GM12878 (cell line): ENCODE measurements at regions not wholly inside any gene's neighbourhood (a gene's known extent, or its start where the extent isn't known, plus 50 kb on each side); places are given as distances from the start of the nearest gene placed in this dataset.

Source experiments
- ATAC-seq: fragments of 200-7000 bp; cut with Tn5 transposase; 3 replicates; pipeline ENCODE4 v1.9.1; 2020; ENCODE audit warnings: mild to moderate bottlenecking, moderate library complexity
- BruUV-seq: library from RNA; stranded (reverse); fragments of 400-500 nt; replicated peaks from 2 replicates; lab custom pipeline; 2021; lab: Mats Ljungman, UMichigan
- CTCF ChIA-PET: fragments of 300-600 bp; sonication (Branson Sonifier 250); formaldehyde crosslinking; extraction: SDS; loops from one replicate; lab custom pipeline; 2021; ENCODE audit warnings: inconsistent platforms; lab: Yijun Ruan, JAX
- POLR2A ChIA-PET: fragments of 350-600 bp; formaldehyde crosslinking; extraction: SDS; loops from one replicate; lab custom pipeline; 2021; ENCODE audit warnings: inconsistent platforms; lab: Charles Lee
- RAD21 ChIA-PET: fragments of 300-600 bp; sonication (Branson Sonifier 250); formaldehyde crosslinking; loops from one replicate; lab custom pipeline; 2023; ENCODE audit warnings: antibody characterized with exemption; ENCODE audit not compliant: unreplicated experiment; lab: Charles Lee
- SMC1A ChIA-PET: fragments of 300-600 bp; sonication (Branson Sonifier 250); formaldehyde crosslinking; loops from one replicate; lab custom pipeline; 2023; ENCODE audit not compliant: unreplicated experiment, uncharacterized antibody; lab: Charles Lee
- DNase-seq: peaks from one replicate; pipeline ENCODE4 v3.0.0-alpha.2; 2011; ENCODE audit warnings: low read depth, low spot score
- FAIRE-seq: peaks from 3 replicates; lab custom pipeline; 2011; peaks lifted over from hg19 to GRCh38; lab: Jason Lieb, UNC
- H2AFZ ChIP-seq: 2 replicates; pipeline ENCODE4 v1.6.0; 2011; ENCODE audit warnings: low read depth, low read length, control low read depth; ENCODE audit not compliant: control insufficient read depth
- H3K27ac ChIP-seq: 2 replicates; pipeline ENCODE4 v1.5.1; 2011; ENCODE audit warnings: control low read depth; ENCODE audit not compliant: control insufficient read depth, insufficient read depth
- H3K27me3 ChIP-seq, 2 experiments: replicated peaks in 1 of 2; 2 replicates each; pipeline versions ENCODE4 v1.6.0 to v1.6.1; 2011; ENCODE audit warnings: low read length in 1 of 2; ENCODE audit not compliant: control insufficient read depth in 2 of 2, insufficient read depth in 2 of 2
- H3K36me3 ChIP-seq, 2 experiments: 2 replicates each; pipeline ENCODE4 v1.5.1; 2011; ENCODE audit warnings: low read length in 1 of 2; ENCODE audit not compliant: control insufficient read depth in 2 of 2, insufficient read depth in 2 of 2
- H3K4me1 ChIP-seq: 2 replicates; pipeline ENCODE4 v1.6.1; 2011; ENCODE audit warnings: mild to moderate bottlenecking, low read length, moderate library complexity, mixed read lengths; ENCODE audit not compliant: control insufficient read depth, insufficient read depth
- H3K4me2 ChIP-seq: 2 replicates; pipeline ENCODE4 v1.6.0; 2011; ENCODE audit warnings: control low read depth; ENCODE audit not compliant: control insufficient read depth, insufficient read depth
- H3K4me3 ChIP-seq: fragments of 200-600 bp; sonication (generic); 2 replicates; pipeline ENCODE4 v1.5.1; 2016
- H3K79me2 ChIP-seq: 2 replicates; pipeline ENCODE4 v1.6.0; 2011; ENCODE audit warnings: low read length; ENCODE audit not compliant: control insufficient read depth, insufficient read depth
- H3K9ac ChIP-seq: 2 replicates; pipeline ENCODE4 v1.8.0; 2011; ENCODE audit warnings: low read length, control low read depth, mixed read lengths; ENCODE audit not compliant: control insufficient read depth, insufficient read depth
- H3K9me3 ChIP-seq: replicated peaks from 3 replicates; pipeline ENCODE4 v1.5.1; 2011; ENCODE audit warnings: mild to moderate bottlenecking, low read length; ENCODE audit not compliant: control insufficient read depth, insufficient read depth
- H4K20me1 ChIP-seq: 2 replicates; pipeline ENCODE4 v1.6.0; 2011; ENCODE audit not compliant: control insufficient read depth, insufficient read depth
- MTA3 ChIP-seq: IDR thresholded peaks from 2 replicates; pipeline ENCODE4 v1.6.1; 2012; ENCODE audit warnings: low read length, inconsistent platforms, borderline replicate concordance
- PRDM15 ChIP-seq: fragments of 450-650 bp; formaldehyde crosslinking; IDR thresholded peaks from 2 replicates; pipeline ENCODE4 v1.4.0; 2020; ENCODE audit warnings: mild to moderate bottlenecking, moderate library complexity
- RELB ChIP-seq: fragments of 450-650 bp; IDR thresholded peaks from 2 replicates; pipeline ENCODE4 v1.6.1; 2017; ENCODE audit warnings: low read depth, mild to moderate bottlenecking, moderate library complexity
- SP1 ChIP-seq: IDR thresholded peaks from one replicate; pipeline ENCODE4 v1.6.1; 2011; ENCODE audit warnings: low read depth, low read length
- SRF ChIP-seq, 2 experiments: IDR thresholded peaks; 2 replicates each; pipeline ENCODE4 v1.6.1; 2011; ENCODE audit warnings: low read depth in 2 of 2, low read length in 2 of 2, mild to moderate bottlenecking in 1 of 2, moderate library complexity in 1 of 2
- TCF3 ChIP-seq: IDR thresholded peaks from 2 replicates; pipeline ENCODE4 v1.6.1; 2012; ENCODE audit warnings: low read depth, mild to moderate bottlenecking, low read length, borderline replicate concordance; ENCODE audit not compliant: insufficient read depth
- WGBS: methylation state at CpG from one replicate; pipeline ENCODE4 v1.1.6; 2016; ENCODE audit warnings: low lambda C conversion rate; ENCODE audit not compliant: insufficient replicate concordance, insufficient coverage; ENCODE audit errors: missing lambda C conversion rate; 5-methylcytosine and 5-hydroxymethylcytosine counted together
- in situ Hi-C: fragments of 300-500 bp; cut with MboI; formaldehyde crosslinking; loops from 9 replicates; pipeline ENCODE4 v1.14.3; 2018; ENCODE audit warnings: mixed read lengths
- intact Hi-C: fragments of 100-400 bp; cut with micrococcal nuclease; formaldehyde crosslinking; loops from one replicate; pipeline ENCODE4 v1.14.2; 2022; ENCODE audit not compliant: unreplicated experiment

GRCh38 chr5:129379406-129379805 is 80.7 kb upstream of the ADAMTS19 start:
- Histone ChIP-seq H4K20me1 (no peaks in the 10 kb centered on the region), H3K4me3 (no peak overlapping the region), H3K4me1 (no peaks in the 10 kb centered on the region), H2AFZ (no peak overlapping the region), H3K27me3 (no peaks in the 10 kb centered on the region), H3K9ac (no peak overlapping the region), H3K79me2 (no peaks in the 10 kb centered on the region), H3K4me2 (no peak overlapping the region), H3K9me3 (no peaks in the 10 kb centered on the region), H3K27ac (no peak overlapping the region), H3K36me3 (no peaks in the 10 kb centered on the region)
- in situ Hi-C loops: no loop called here
- SMC1A ChIA-PET: no interaction called here
- intact Hi-C loops: no loop called here
- CTCF ChIA-PET: interaction anchor here (0.9 kb wide), 1 partner anchor 11 kb away, joined by 3 read pairs; no protein-coding TSS in a partner anchor
- ATAC-seq (no peak), FAIRE-seq (no peak), DNase-seq (no peak)
- POLR2A ChIA-PET: no interaction called here
- no TSS peak for BruUV-seq
- TF ChIP-seq RELB (no peak), SP1 (no peak), PRDM15 (CRISPR knock-in tag) (no peak), MTA3 (no peak), SRF (IDR thresholded peaks at IDR 0.05; ENCODE audit: low read depth in 2 of 2, low read length in 2 of 2) (no peak), TCF3 (no peak)
- 27% methylated on average over 4 of the region's 4 CpGs for WGBS
- RAD21 ChIA-PET: no interaction called here
